GM23338 (cell line): ENCODE measurements at regions not wholly inside any gene's neighbourhood (a gene's known extent, or its start where the extent isn't known, plus 50 kb on each side); places are given as distances from the start of the nearest gene placed in this dataset.
A peak's percentile ranks its signal among the peaks of the same experiment; 100 is the strongest.

ENCODE experiments used
- ATAC-seq: fragments of 200-7000 bp; cut with Tn5 transposase; 3 replicates; pipeline ENCODE4 v1.9.1; 2020
- DNase-seq: peaks from one replicate; pipeline ENCODE4 v3.0.0-alpha.2; 2015; ENCODE audit warnings: low spot score
- H2AFZ ChIP-seq: fragments of 200-600 bp; sonication (generic); 2 replicates; pipeline ENCODE4 v1.8.0; 2016; ENCODE audit warnings: antibody characterized with exemption, mild to moderate bottlenecking, moderate library complexity
- H3F3A ChIP-seq: fragments of 200-600 bp; sonication (generic); replicated peaks from 2 replicates; pipeline ENCODE4 v1.8.0; 2017; ENCODE audit warnings: antibody characterized with exemption, mixed run types, low read depth
- H3K27ac ChIP-seq: fragments of 200-600 bp; sonication (generic); 2 replicates; pipeline ENCODE4 v1.6.1; 2016; ENCODE audit warnings: low read depth
- H3K27me3 ChIP-seq: fragments of 200-600 bp; sonication (generic); 2 replicates; pipeline ENCODE4 v1.8.0; 2016; ENCODE audit warnings: mild to moderate bottlenecking, mixed run types, moderate library complexity; ENCODE audit not compliant: insufficient read depth
- H3K36me3 ChIP-seq: fragments of 200-600 bp; sonication (generic); 2 replicates; pipeline ENCODE4 v1.8.0; 2016; ENCODE audit warnings: mild to moderate bottlenecking; ENCODE audit not compliant: insufficient read depth
- H3K4me1 ChIP-seq: fragments of 200-600 bp; sonication (generic); 2 replicates; pipeline ENCODE4 v1.8.0; 2016; ENCODE audit warnings: mild to moderate bottlenecking, moderate library complexity; ENCODE audit not compliant: insufficient read depth
- H3K4me2 ChIP-seq: fragments of 200-600 bp; sonication (generic); 2 replicates; pipeline ENCODE4 v1.7.1; 2017; ENCODE audit warnings: mixed run types
- H3K4me3 ChIP-seq: fragments of 200-600 bp; sonication (generic); 2 replicates; pipeline ENCODE4 v1.6.1; 2016; ENCODE audit warnings: mixed run types
- H3K79me2 ChIP-seq: fragments of 200-600 bp; sonication (generic); replicated peaks from 2 replicates; pipeline ENCODE4 v1.8.0; 2017; ENCODE audit warnings: mild to moderate bottlenecking; ENCODE audit not compliant: insufficient read depth
- H3K9me2 ChIP-seq: fragments of 200-600 bp; sonication (generic); 2 replicates; pipeline ENCODE4 v1.8.0; 2017; ENCODE audit not compliant: insufficient read depth
- H4K20me1 ChIP-seq: fragments of 200-600 bp; sonication (generic); replicated peaks from 2 replicates; pipeline ENCODE4 v1.8.0; 2017; ENCODE audit warnings: mild to moderate bottlenecking; ENCODE audit not compliant: insufficient read depth
- H3K27ac Mint-ChIP-seq: 2 replicates; pipeline ENCODE4 v1.8.0; 2020; ENCODE audit warnings: inconsistent platforms, mild to moderate bottlenecking, moderate library complexity, mixed read lengths
- H3K27me3 Mint-ChIP-seq: 3 replicates; pipeline ENCODE4 v1.8.0; 2022; ENCODE audit warnings: low read depth, mild to moderate bottlenecking, moderate library complexity, mixed read lengths, inconsistent platforms; ENCODE audit not compliant: insufficient read depth, poor library complexity
- H3K36me3 Mint-ChIP-seq: 3 replicates; pipeline ENCODE4 v1.8.0; 2021; ENCODE audit warnings: low read depth, mild to moderate bottlenecking, inconsistent platforms, moderate library complexity, mixed read lengths
- H3K4me1 Mint-ChIP-seq: 3 replicates; pipeline ENCODE4 v1.8.0; 2020; ENCODE audit warnings: mild to moderate bottlenecking, inconsistent platforms, mixed read lengths
- H3K4me3 Mint-ChIP-seq: 3 replicates; pipeline ENCODE4 v1.8.0; 2021; ENCODE audit warnings: moderate library complexity, mild to moderate bottlenecking, inconsistent platforms, mixed read lengths
- H3K9me3 Mint-ChIP-seq: 3 replicates; pipeline ENCODE4 v1.8.0; 2020; ENCODE audit warnings: moderate library complexity, mild to moderate bottlenecking, inconsistent platforms, mixed read lengths
- CREB1 ChIP-seq: fragments of 250-450 bp; sonication (Bioruptor Pico); IDR thresholded peaks from 2 replicates; pipeline ENCODE4 v1.5.0; 2020; ENCODE audit warnings: low read depth, mild to moderate bottlenecking, moderate library complexity
- CTCF ChIP-seq, 2 experiments: fragments of 200-600 bp in 1 of 2; sonication (generic) in 1 of 2; conservative IDR thresholded peaks; 2 replicates each; pipeline versions ENCODE4 v1.5.1 to v1.6.1; 2016 to 2017; ENCODE audit warnings: antibody characterized with exemption in 2 of 2, low read depth in 2 of 2, mild to moderate bottlenecking in 2 of 2, moderate library complexity in 1 of 2
- NANOG ChIP-seq: IDR thresholded peaks from 2 replicates; pipeline ENCODE4 v1.6.1; 2016; ENCODE audit warnings: antibody characterized with exemption, borderline replicate concordance
- POLR2AphosphoS5 ChIP-seq: IDR thresholded peaks from 2 replicates; pipeline ENCODE4 v1.6.1; 2016; ENCODE audit warnings: antibody characterized with exemption, low read depth
- STAT1 ChIP-seq: IDR thresholded peaks from one replicate; pipeline ENCODE4 v1.6.1; 2016; ENCODE audit warnings: antibody characterized with exemption; ENCODE audit not compliant: unreplicated experiment
- ZNF114 ChIP-seq: fragments of 250-450 bp; sonication (Bioruptor Pico); IDR thresholded peaks from 2 replicates; pipeline ENCODE4 v1.5.0; 2020; ENCODE audit warnings: mild to moderate bottlenecking, moderate library complexity
- ZNF331 ChIP-seq: fragments of 250-450 bp; sonication (Bioruptor Pico); IDR thresholded peaks from 2 replicates; pipeline ENCODE4 v1.5.0; 2020; ENCODE audit warnings: low read depth, mild to moderate bottlenecking, moderate library complexity
- TF ChIP-seq, protein P1 (sequence below): fragments of 250-450 bp; sonication (Bioruptor Pico); IDR thresholded peaks from 2 replicates; pipeline ENCODE4 v1.5.0; 2020; ENCODE audit warnings: mild to moderate bottlenecking, moderate library complexity
- TF ChIP-seq, protein P2 (sequence below): IDR thresholded peaks from one replicate; pipeline ENCODE4 v1.6.1; 2018; ENCODE audit warnings: antibody characterized with exemption; ENCODE audit not compliant: unreplicated experiment

GRCh38 chr1:68799096-68799495 lies 302.2 kb upstream of the DEPDC1 start:
- Histone ChIP-seq H2AFZ (no peak overlapping the region), H3K4me2 (no peak overlapping the region), H3K4me3 (no peak overlapping the region), H3K4me1 (no peaks in the 10 kb centered on the region), H3K9me2 (peaks cover 10% of the 10 kb centered on the region; the same call in 1 of the 2 replicates), H3K36me3 (no peaks in the 10 kb centered on the region), H4K20me1 (no peaks in the 10 kb centered on the region), H3K79me2 (no peaks in the 10 kb centered on the region), H3K27ac (no peak overlapping the region), H3K27me3 (no peaks in the 10 kb centered on the region), H3F3A (no peaks in the 10 kb centered on the region)
- no peak overlapping the region for H3K4me3 Mint-ChIP-seq
- no peaks in the 10 kb centered on the region for H3K36me3 Mint-ChIP-seq
- no peak overlapping the region for H3K27ac Mint-ChIP-seq
- ATAC-seq (no peak), DNase-seq (no peak)
- no peaks in the 10 kb centered on the region for H3K4me1 Mint-ChIP-seq
- H3K9me3 Mint-ChIP-seq, result no peaks in the 10 kb centered on the region
- TF ChIP-seq POLR2AphosphoS5, result no peak
- no peak for TF ChIP-seq CTCF (conservative IDR thresholded peaks at IDR 0.05; ENCODE audit: low read depth in 2 of 2)
- TF ChIP-seq NANOG, result no peak
- no peak for TF ChIP-seq ZNF331 (CRISPR knock-in tag)
- no peak for TF ChIP-seq CREB1 (CRISPR knock-in tag)
- H3K27me3 Mint-ChIP-seq, result no peaks in the 10 kb centered on the region

GRCh38 chr1:68800182-68800581 lies 303.3 kb upstream of the DEPDC1 start:
- H4K20me1 ChIP-seq, result no peaks in the 10 kb centered on the region
- no peaks in the 10 kb centered on the region for H3K27me3 ChIP-seq
- H3K27ac Mint-ChIP-seq, result no peak overlapping the region
- H3K36me3 ChIP-seq, result no peaks in the 10 kb centered on the region
- H3K4me3 Mint-ChIP-seq, result no peak overlapping the region
- ATAC-seq (no peak), DNase-seq (no peak)
- H3K4me1 Mint-ChIP-seq, result no peaks in the 10 kb centered on the region
- H3K27me3 Mint-ChIP-seq, result no peaks in the 10 kb centered on the region
- H3F3A ChIP-seq, result no peaks in the 10 kb centered on the region
- no peaks in the 10 kb centered on the region for H3K36me3 Mint-ChIP-seq
- H3K27ac ChIP-seq, result no peak overlapping the region
- no peaks in the 10 kb centered on the region for H3K79me2 ChIP-seq
- H3K4me3 ChIP-seq, result no peak overlapping the region
- no peak overlapping the region for H3K4me2 ChIP-seq
- H3K9me3 Mint-ChIP-seq, result no peaks in the 10 kb centered on the region
- no peaks in the 10 kb centered on the region for H3K4me1 ChIP-seq
- H3K9me2 ChIP-seq, result peaks cover 10% of the 10 kb centered on the region; the same call in 1 of the 2 replicates
- peak overlapping the region; percentile 45; the same call in 1 of the 2 replicates for H2AFZ ChIP-seq
- no peak for TF ChIP-seq ZNF114
- TF ChIP-seq, protein P1, sequence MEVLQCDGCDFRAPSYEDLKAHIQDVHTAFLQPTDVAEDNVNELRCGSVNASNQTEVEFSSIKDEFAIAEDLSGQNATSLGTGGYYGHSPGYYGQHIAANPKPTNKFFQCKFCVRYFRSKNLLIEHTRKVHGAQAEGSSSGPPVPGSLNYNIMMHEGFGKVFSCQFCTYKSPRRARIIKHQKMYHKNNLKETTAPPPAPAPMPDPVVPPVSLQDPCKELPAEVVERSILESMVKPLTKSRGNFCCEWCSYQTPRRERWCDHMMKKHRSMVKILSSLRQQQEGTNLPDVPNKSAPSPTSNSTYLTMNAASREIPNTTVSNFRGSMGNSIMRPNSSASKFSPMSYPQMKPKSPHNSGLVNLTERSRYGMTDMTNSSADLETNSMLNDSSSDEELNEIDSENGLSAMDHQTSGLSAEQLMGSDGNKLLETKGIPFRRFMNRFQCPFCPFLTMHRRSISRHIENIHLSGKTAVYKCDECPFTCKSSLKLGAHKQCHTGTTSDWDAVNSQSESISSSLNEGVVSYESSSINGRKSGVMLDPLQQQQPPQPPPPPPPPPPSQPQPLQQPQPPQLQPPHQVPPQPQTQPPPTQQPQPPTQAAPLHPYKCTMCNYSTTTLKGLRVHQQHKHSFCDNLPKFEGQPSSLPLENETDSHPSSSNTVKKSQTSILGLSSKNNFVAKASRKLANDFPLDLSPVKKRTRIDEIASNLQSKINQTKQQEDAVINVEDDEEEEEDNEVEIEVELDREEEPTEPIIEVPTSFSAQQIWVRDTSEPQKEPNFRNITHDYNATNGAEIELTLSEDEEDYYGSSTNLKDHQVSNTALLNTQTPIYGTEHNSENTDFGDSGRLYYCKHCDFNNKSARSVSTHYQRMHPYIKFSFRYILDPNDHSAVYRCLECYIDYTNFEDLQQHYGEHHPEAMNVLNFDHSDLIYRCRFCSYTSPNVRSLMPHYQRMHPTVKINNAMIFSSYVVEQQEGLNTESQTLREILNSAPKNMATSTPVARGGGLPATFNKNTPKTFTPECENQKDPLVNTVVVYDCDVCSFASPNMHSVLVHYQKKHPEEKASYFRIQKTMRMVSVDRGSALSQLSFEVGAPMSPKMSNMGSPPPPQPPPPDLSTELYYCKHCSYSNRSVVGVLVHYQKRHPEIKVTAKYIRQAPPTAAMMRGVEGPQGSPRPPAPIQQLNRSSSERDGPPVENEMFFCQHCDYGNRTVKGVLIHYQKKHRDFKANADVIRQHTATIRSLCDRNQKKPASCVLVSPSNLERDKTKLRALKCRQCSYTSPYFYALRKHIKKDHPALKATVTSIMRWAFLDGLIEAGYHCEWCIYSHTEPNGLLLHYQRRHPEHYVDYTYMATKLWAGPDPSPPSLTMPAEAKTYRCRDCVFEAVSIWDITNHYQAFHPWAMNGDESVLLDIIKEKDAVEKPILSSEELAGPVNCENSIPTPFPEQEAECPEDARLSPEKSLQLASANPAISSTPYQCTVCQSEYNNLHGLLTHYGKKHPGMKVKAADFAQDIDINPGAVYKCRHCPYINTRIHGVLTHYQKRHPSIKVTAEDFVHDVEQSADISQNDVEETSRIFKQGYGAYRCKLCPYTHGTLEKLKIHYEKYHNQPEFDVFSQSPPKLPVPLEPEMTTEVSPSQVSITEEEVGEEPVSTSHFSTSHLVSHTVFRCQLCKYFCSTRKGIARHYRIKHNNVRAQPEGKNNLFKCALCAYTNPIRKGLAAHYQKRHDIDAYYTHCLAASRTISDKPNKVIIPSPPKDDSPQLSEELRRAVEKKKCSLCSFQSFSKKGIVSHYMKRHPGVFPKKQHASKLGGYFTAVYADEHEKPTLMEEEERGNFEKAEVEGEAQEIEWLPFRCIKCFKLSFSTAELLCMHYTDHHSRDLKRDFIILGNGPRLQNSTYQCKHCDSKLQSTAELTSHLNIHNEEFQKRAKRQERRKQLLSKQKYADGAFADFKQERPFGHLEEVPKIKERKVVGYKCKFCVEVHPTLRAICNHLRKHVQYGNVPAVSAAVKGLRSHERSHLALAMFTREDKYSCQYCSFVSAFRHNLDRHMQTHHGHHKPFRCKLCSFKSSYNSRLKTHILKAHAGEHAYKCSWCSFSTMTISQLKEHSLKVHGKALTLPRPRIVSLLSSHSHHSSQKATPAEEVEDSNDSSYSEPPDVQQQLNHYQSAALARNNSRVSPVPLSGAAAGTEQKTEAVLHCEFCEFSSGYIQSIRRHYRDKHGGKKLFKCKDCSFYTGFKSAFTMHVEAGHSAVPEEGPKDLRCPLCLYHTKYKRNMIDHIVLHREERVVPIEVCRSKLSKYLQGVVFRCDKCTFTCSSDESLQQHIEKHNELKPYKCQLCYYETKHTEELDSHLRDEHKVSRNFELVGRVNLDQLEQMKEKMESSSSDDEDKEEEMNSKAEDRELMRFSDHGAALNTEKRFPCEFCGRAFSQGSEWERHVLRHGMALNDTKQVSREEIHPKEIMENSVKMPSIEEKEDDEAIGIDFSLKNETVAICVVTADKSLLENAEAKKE, result no peak
- no peak for TF ChIP-seq STAT1
- TF ChIP-seq CTCF (conservative IDR thresholded peaks at IDR 0.05; ENCODE audit: low read depth in 2 of 2), result no peak
- no peak for TF ChIP-seq POLR2AphosphoS5
- TF ChIP-seq, protein P2, sequence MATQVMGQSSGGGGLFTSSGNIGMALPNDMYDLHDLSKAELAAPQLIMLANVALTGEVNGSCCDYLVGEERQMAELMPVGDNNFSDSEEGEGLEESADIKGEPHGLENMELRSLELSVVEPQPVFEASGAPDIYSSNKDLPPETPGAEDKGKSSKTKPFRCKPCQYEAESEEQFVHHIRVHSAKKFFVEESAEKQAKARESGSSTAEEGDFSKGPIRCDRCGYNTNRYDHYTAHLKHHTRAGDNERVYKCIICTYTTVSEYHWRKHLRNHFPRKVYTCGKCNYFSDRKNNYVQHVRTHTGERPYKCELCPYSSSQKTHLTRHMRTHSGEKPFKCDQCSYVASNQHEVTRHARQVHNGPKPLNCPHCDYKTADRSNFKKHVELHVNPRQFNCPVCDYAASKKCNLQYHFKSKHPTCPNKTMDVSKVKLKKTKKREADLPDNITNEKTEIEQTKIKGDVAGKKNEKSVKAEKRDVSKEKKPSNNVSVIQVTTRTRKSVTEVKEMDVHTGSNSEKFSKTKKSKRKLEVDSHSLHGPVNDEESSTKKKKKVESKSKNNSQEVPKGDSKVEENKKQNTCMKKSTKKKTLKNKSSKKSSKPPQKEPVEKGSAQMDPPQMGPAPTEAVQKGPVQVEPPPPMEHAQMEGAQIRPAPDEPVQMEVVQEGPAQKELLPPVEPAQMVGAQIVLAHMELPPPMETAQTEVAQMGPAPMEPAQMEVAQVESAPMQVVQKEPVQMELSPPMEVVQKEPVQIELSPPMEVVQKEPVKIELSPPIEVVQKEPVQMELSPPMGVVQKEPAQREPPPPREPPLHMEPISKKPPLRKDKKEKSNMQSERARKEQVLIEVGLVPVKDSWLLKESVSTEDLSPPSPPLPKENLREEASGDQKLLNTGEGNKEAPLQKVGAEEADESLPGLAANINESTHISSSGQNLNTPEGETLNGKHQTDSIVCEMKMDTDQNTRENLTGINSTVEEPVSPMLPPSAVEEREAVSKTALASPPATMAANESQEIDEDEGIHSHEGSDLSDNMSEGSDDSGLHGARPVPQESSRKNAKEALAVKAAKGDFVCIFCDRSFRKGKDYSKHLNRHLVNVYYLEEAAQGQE, result no peak
